ENCODE measurements at regions not wholly inside any gene's neighbourhood (a gene's known extent, or its start where the extent isn't known, plus 50 kb on each side); places are given as distances from the start of the nearest gene placed in this dataset.

- no peak for TF ChIP-seq CTCF (IDR thresholded peaks at IDR 0.05; ENCODE audit: unreplicated experiment)
- DNase-seq, result no peak
- Mint-ChIP-seq H3K4me1 (ENCODE audit: low read depth, unreplicated experiment) (peaks cover 21% of the 10 kb centered on the region), H3K4me3 (ENCODE audit: low read depth, unreplicated experiment) (no peak overlapping the region), H3K27me3 (ENCODE audit: unreplicated experiment) (no peaks in the 10 kb centered on the region), H3K36me3 (ENCODE audit: insufficient read depth, unreplicated experiment) (peaks cover 8% of the 10 kb centered on the region), H3K9me3 (ENCODE audit: low read depth, unreplicated experiment) (peaks cover 2% of the 10 kb centered on the region), H3K27ac (ENCODE audit: unreplicated experiment) (no peak overlapping the region)
- CTCF ChIA-PET, result no interaction called here
- no TSS peak for BruUV-seq (replicated peaks)
- intact Hi-C loops (cut with micrococcal nuclease; ENCODE audit: unreplicated experiment), result no loop called here
These were observed 83.8 kb upstream of the AKR1E2 start for GRCh38 chr10:4742217-4742616.

GRCh38 chr10:4740471-4740870 is 85.5 kb upstream of the AKR1E2 start:
- Mint-ChIP-seq H3K27me3 (ENCODE audit: unreplicated experiment) (no peaks in the 10 kb centered on the region), H3K9me3 (ENCODE audit: low read depth, unreplicated experiment) (peaks cover 2% of the 10 kb centered on the region), H3K4me3 (ENCODE audit: low read depth, unreplicated experiment) (no peak overlapping the region), H3K27ac (ENCODE audit: unreplicated experiment) (no peak overlapping the region), H3K36me3 (ENCODE audit: insufficient read depth, unreplicated experiment) (peaks cover 16% of the 10 kb centered on the region), H3K4me1 (ENCODE audit: low read depth, unreplicated experiment) (peaks cover 38% of the 10 kb centered on the region)
- intact Hi-C loops (cut with micrococcal nuclease; ENCODE audit: unreplicated experiment), result no loop called here
- TF ChIP-seq CTCF (IDR thresholded peaks at IDR 0.05; ENCODE audit: unreplicated experiment), result no peak
- CTCF ChIA-PET, result interaction anchor here (1.2 kb wide), 1 partner anchor 15 kb away, joined by 3 read pairs; no protein-coding TSS in a partner anchor
- no peak for DNase-seq
- BruUV-seq (replicated peaks), result no TSS peak

GRCh38 chr10:4736608-4737007 is 89.4 kb upstream of the AKR1E2 start:
- H3K4me3 Mint-ChIP-seq (ENCODE audit: low read depth, unreplicated experiment), result no peak overlapping the region
- no peaks in the 10 kb centered on the region for H3K9me3 Mint-ChIP-seq (ENCODE audit: low read depth, unreplicated experiment)
- no TSS peak for BruUV-seq (replicated peaks)
- peaks cover 41% of the 10 kb centered on the region for H3K36me3 Mint-ChIP-seq (ENCODE audit: insufficient read depth, unreplicated experiment)
- H3K27me3 Mint-ChIP-seq (ENCODE audit: unreplicated experiment), result no peaks in the 10 kb centered on the region
- no peak for DNase-seq
- peaks cover 71% of the 10 kb centered on the region for H3K4me1 Mint-ChIP-seq (ENCODE audit: low read depth, unreplicated experiment)
- TF ChIP-seq CTCF (IDR thresholded peaks at IDR 0.05; ENCODE audit: unreplicated experiment), result no peak
- CTCF ChIA-PET, result no interaction called here
- intact Hi-C loops (cut with micrococcal nuclease; ENCODE audit: unreplicated experiment), result no loop called here
- H3K27ac Mint-ChIP-seq (ENCODE audit: unreplicated experiment), result peak overlapping the region; percentile 87

GRCh38 chr10:4736183-4736582 is 89.8 kb upstream of the AKR1E2 start:
- CTCF ChIA-PET, result no interaction called here
- Mint-ChIP-seq H3K9me3 (ENCODE audit: low read depth, unreplicated experiment) (no peaks in the 10 kb centered on the region), H3K4me1 (ENCODE audit: low read depth, unreplicated experiment) (peaks cover 71% of the 10 kb centered on the region), H3K27me3 (ENCODE audit: unreplicated experiment) (no peaks in the 10 kb centered on the region), H3K36me3 (ENCODE audit: insufficient read depth, unreplicated experiment) (peaks cover 41% of the 10 kb centered on the region), H3K27ac (ENCODE audit: unreplicated experiment) (peak overlapping the region; percentile 87), H3K4me3 (ENCODE audit: low read depth, unreplicated experiment) (no peak overlapping the region)
- DNase-seq, result no peak
- intact Hi-C loops (cut with micrococcal nuclease; ENCODE audit: unreplicated experiment), result no loop called here
- BruUV-seq (replicated peaks), result no TSS peak
- no peak for TF ChIP-seq CTCF (IDR thresholded peaks at IDR 0.05; ENCODE audit: unreplicated experiment)

Data from Calu3 (cell line).